ENCODE measurements at regions not wholly inside any gene's neighbourhood (a gene's known extent, or its start where the extent isn't known, plus 50 kb on each side); places are given as distances from the start of the nearest gene placed in this dataset.

DNA sequence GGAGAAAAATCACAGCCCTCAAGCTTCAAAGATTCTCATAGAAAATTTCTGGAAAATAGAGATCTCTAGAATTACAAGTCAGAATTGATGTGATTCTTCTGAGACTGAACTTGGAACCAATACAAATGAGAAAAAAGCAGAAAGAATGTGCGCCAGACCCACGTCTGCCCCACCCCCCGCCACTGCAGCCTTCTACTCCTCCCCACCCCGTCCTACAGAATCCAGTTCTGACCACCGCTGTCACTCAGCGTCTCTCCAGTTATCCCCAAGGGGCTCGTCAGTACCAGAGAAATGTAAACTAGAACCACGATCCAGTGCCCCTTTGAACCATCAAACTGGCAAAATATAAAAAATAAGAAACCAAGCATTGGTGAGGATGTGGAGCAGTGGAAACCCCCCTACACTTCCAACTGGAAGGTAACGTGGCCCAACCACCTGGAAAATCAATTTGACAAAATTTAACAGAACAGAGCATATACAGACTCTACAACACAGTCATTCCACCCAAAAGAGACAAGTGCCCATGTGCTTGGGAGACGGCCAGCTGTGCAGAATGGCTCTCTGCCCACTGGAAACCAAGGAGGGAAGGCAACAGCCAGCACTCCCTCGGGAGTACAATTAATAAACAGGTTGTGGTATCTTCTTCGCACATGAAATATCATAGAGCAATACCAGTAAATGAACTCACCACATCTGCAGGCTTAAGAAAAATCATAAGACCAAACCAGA is 397.9 kb downstream of the TNS3 start:
- Mint-ChIP-seq H3K27ac (no peak overlapping the region), H3K27me3 (ENCODE audit: insufficient read depth, low read depth) (peaks cover 6% of the 10 kb centered on the region), H3K4me3 (no peak overlapping the region), H3K36me3 (no peaks in the 10 kb centered on the region), H3K9me3 (peaks cover 4% of the 10 kb centered on the region), H3K4me1 (no peaks in the 10 kb centered on the region)
- Histone ChIP-seq H3K4me1 (peaks cover 5% of the 10 kb centered on the region), H3K4me3 (no peak overlapping the region), H3K9ac (no peak overlapping the region), H3K27me3 (no peaks in the 10 kb centered on the region), H3K4me2 (no peak overlapping the region), H2AFZ (replicated peaks) (no peak overlapping the region), H3K79me2 (ENCODE audit: low read depth) (no peaks in the 10 kb centered on the region), H4K20me1 (ENCODE audit: low read depth) (no peaks in the 10 kb centered on the region), H3K27ac (no peak overlapping the region), H3F3A (ENCODE audit: low read depth) (no peaks in the 10 kb centered on the region), H3K36me3 (no peaks in the 10 kb centered on the region), H3K9me3 (ENCODE audit: low read depth) (no peaks in the 10 kb centered on the region)
- TF ChIP-seq EZH2 (IDR thresholded peaks at IDR 0.05) (no peak), EZH2phosphoT487 (IDR thresholded peaks at IDR 0.05) (no peak)
- TF ChIP-seq, protein P1, sequence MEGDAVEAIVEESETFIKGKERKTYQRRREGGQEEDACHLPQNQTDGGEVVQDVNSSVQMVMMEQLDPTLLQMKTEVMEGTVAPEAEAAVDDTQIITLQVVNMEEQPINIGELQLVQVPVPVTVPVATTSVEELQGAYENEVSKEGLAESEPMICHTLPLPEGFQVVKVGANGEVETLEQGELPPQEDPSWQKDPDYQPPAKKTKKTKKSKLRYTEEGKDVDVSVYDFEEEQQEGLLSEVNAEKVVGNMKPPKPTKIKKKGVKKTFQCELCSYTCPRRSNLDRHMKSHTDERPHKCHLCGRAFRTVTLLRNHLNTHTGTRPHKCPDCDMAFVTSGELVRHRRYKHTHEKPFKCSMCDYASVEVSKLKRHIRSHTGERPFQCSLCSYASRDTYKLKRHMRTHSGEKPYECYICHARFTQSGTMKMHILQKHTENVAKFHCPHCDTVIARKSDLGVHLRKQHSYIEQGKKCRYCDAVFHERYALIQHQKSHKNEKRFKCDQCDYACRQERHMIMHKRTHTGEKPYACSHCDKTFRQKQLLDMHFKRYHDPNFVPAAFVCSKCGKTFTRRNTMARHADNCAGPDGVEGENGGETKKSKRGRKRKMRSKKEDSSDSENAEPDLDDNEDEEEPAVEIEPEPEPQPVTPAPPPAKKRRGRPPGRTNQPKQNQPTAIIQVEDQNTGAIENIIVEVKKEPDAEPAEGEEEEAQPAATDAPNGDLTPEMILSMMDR (IDR thresholded peaks at IDR 0.05): no peak
- DNase-seq (ENCODE audit: low spot score): no peak

DNA sequence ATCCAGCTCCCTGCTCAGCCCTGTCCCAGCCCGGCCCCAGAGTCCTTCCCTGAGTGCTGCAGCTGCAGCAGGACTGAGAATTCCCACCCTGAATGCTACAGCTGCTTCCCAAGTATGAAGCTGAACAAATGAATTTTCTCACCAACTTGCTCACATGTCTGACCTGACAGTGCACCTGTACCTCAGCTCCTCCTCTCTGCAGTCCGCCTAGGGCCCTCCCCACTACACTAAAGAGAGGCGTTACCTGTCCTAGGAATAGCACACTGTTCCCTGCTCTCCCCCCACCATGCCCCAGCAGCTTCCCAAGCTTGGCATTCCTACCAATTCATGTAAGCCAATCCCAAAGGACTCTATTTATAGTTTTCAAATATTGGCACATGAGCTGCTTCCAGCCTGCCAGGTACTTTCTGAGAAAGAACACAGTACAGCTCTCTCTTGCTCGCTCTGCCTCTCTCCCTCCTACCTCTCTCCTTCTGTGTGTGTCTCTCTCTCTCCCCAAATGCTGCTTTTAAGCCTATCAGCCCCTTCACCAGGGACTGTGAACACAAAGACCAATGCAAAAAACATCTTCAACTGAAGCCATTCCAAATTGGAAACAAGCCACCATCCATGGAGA is 400.1 kb downstream of the TNS3 start:
- no peaks in the 10 kb centered on the region for H3K27me3 ChIP-seq
- H2AFZ ChIP-seq (replicated peaks): no peak overlapping the region
- TF ChIP-seq, protein P1 (IDR thresholded peaks at IDR 0.05): no peak
- TF ChIP-seq EZH2phosphoT487 (IDR thresholded peaks at IDR 0.05) (no peak), EZH2 (IDR thresholded peaks at IDR 0.05) (no peak)
- no peaks in the 10 kb centered on the region for H3K36me3 Mint-ChIP-seq
- H3K9me3 Mint-ChIP-seq: peaks cover 6% of the 10 kb centered on the region
- H3K27me3 Mint-ChIP-seq (ENCODE audit: insufficient read depth, low read depth): peaks cover 5% of the 10 kb centered on the region
- H3K79me2 ChIP-seq (ENCODE audit: low read depth): no peaks in the 10 kb centered on the region
- no peak for DNase-seq (ENCODE audit: low spot score)
- H3K9me3 ChIP-seq (ENCODE audit: low read depth): no peaks in the 10 kb centered on the region
- H3K4me3 Mint-ChIP-seq: no peak overlapping the region
- H3K4me1 Mint-ChIP-seq: no peaks in the 10 kb centered on the region
- no peaks in the 10 kb centered on the region for H3F3A ChIP-seq (ENCODE audit: low read depth)
- H3K27ac Mint-ChIP-seq: no peak overlapping the region
- peaks cover 5% of the 10 kb centered on the region for H3K4me1 ChIP-seq
- H3K36me3 ChIP-seq: no peaks in the 10 kb centered on the region
- H4K20me1 ChIP-seq (ENCODE audit: low read depth): no peaks in the 10 kb centered on the region
- H3K4me2 ChIP-seq: no peak overlapping the region
- no peak overlapping the region for H3K4me3 ChIP-seq
- no peak overlapping the region for H3K27ac ChIP-seq
- H3K9ac ChIP-seq: no peak overlapping the region

DNA sequence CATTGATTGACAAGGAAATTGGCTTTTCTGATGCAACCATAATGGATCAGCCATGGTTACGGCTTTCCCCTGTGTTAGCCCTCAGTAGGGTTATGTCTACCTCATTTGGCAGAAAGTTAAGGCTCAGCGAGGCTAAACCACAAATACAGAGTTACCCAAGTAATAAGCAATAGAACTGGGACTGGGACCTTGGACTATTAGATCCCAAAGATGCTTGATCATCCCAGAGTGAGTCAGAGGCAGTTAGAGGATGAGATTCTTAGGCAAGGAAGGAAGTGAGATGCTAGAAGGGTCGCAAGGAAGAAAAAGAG is 401.4 kb downstream of the TNS3 start:
- no peaks in the 10 kb centered on the region for H4K20me1 ChIP-seq (ENCODE audit: low read depth)
- no peak overlapping the region for H3K4me3 ChIP-seq
- no peak overlapping the region for H2AFZ ChIP-seq (replicated peaks)
- no peak overlapping the region for H3K4me2 ChIP-seq
- no peaks in the 10 kb centered on the region for H3F3A ChIP-seq (ENCODE audit: low read depth)
- no peak overlapping the region for H3K27ac ChIP-seq
- no peaks in the 10 kb centered on the region for H3K36me3 Mint-ChIP-seq
- no peaks in the 10 kb centered on the region for H3K27me3 ChIP-seq
- H3K79me2 ChIP-seq (ENCODE audit: low read depth): no peaks in the 10 kb centered on the region
- no peaks in the 10 kb centered on the region for H3K4me1 Mint-ChIP-seq
- no peaks in the 10 kb centered on the region for H3K36me3 ChIP-seq
- H3K4me1 ChIP-seq: peaks cover 5% of the 10 kb centered on the region
- no peaks in the 10 kb centered on the region for H3K9me3 ChIP-seq (ENCODE audit: low read depth)
- no peak overlapping the region for H3K27ac Mint-ChIP-seq
- H3K9ac ChIP-seq: no peak overlapping the region
- TF ChIP-seq, protein P1 (IDR thresholded peaks at IDR 0.05): no peak
- no peak for TF ChIP-seq EZH2phosphoT487 (IDR thresholded peaks at IDR 0.05)
- TF ChIP-seq EZH2 (IDR thresholded peaks at IDR 0.05): no peak
- peaks cover 12% of the 10 kb centered on the region for H3K9me3 Mint-ChIP-seq
- peaks cover 8% of the 10 kb centered on the region for H3K27me3 Mint-ChIP-seq (ENCODE audit: insufficient read depth, low read depth)
- no peak for DNase-seq (ENCODE audit: low spot score)
- no peak overlapping the region for H3K4me3 Mint-ChIP-seq
